Mesendoderm (in vitro differentiated cells): ENCODE measurements at regions not wholly inside any gene's neighbourhood (a gene's known extent, or its start where the extent isn't known, plus 50 kb on each side); places are given as distances from the start of the nearest gene placed in this dataset.
"Not testable (repeated sequence)": the region's sequence is repeated elsewhere in the genome, so short reads cannot be mapped to it uniquely, and the experiment has no call there.

ENCODE experiments used
- DNase-seq: peaks from one replicate; pipeline ENCODE4 v3.0.0; 2013
- H2AK5ac ChIP-seq: 2 replicates; pipeline ENCODE4 v1.6.1; 2013; ENCODE audit warnings: low read length, inconsistent platforms
- H2BK120ac ChIP-seq: 2 replicates; pipeline ENCODE4 v1.6.1; 2013; ENCODE audit warnings: low read depth, mild to moderate bottlenecking, low read length, moderate library complexity, mixed read lengths
- H2BK15ac ChIP-seq: replicated peaks from 2 replicates; pipeline ENCODE4 v1.6.1; 2013; ENCODE audit warnings: low read depth, mild to moderate bottlenecking, moderate library complexity
- H2BK5ac ChIP-seq: 2 replicates; pipeline ENCODE4 v1.6.1; 2013; ENCODE audit warnings: low read length, inconsistent platforms
- H3K18ac ChIP-seq: 2 replicates; pipeline ENCODE4 v1.6.1; 2013; ENCODE audit warnings: mild to moderate bottlenecking, low read length, mixed read lengths
- H3K23ac ChIP-seq: one replicate; pipeline ENCODE4 v1.6.1; 2013; ENCODE audit warnings: low read length
- H3K27ac ChIP-seq: 2 replicates; pipeline ENCODE4 v1.5.1; 2013; ENCODE audit warnings: low read depth, mild to moderate bottlenecking, inconsistent platforms, low read length, moderate library complexity
- H3K27me3 ChIP-seq: 2 replicates; pipeline ENCODE4 v1.6.1; 2013; ENCODE audit warnings: low read length, control low read depth, mild to moderate bottlenecking, inconsistent platforms; ENCODE audit not compliant: insufficient read depth, poor library complexity
- H3K36me3 ChIP-seq: 2 replicates; pipeline ENCODE4 v1.6.1; 2013; ENCODE audit warnings: low read length, inconsistent platforms; ENCODE audit not compliant: control insufficient read depth, insufficient read depth
- H3K4ac ChIP-seq: one replicate; pipeline ENCODE4 v1.6.1; 2013; ENCODE audit warnings: low read depth, mild to moderate bottlenecking, low read length, moderate library complexity
- H3K4me1 ChIP-seq: 2 replicates; pipeline ENCODE4 v1.6.1; 2013; ENCODE audit warnings: low read depth, low read length, inconsistent platforms; ENCODE audit not compliant: control insufficient read depth
- H3K4me2 ChIP-seq: 2 replicates; pipeline ENCODE4 v1.6.1; 2013; ENCODE audit warnings: low read length
- H3K4me3 ChIP-seq: 2 replicates; pipeline ENCODE4 v1.5.1; 2013; ENCODE audit warnings: mild to moderate bottlenecking, low read length
- H3K56ac ChIP-seq: one replicate; pipeline ENCODE4 v1.6.1; 2013; ENCODE audit warnings: low read length
- H3K79me1 ChIP-seq: 2 replicates; pipeline ENCODE4 v1.6.1; 2013; ENCODE audit warnings: low read length, inconsistent platforms
- H3K79me2 ChIP-seq: 2 replicates; pipeline ENCODE4 v1.6.1; 2013; ENCODE audit warnings: mild to moderate bottlenecking, low read length; ENCODE audit not compliant: control insufficient read depth, insufficient read depth
- H3K9ac ChIP-seq: 2 replicates; pipeline ENCODE4 v1.6.1; 2013; ENCODE audit warnings: low read length, inconsistent platforms
- H4K5ac ChIP-seq: one replicate; pipeline ENCODE4 v1.6.1; 2013; ENCODE audit warnings: low read length
- H4K8ac ChIP-seq: one replicate; pipeline ENCODE4 v1.6.1; 2013; ENCODE audit warnings: low read depth, mild to moderate bottlenecking, control low read depth, low read length, moderate library complexity
- WGBS: extraction: QIAGEN DNeasy Blood & Tissue Kit; methylation state at CpG from one replicate; pipeline ENCODE4 v1.1.7; 2013; ENCODE audit warnings: low lambda C conversion rate, missing lambda C conversion rate; ENCODE audit not compliant: insufficient coverage; ENCODE audit errors: extremely low coverage; 5-methylcytosine and 5-hydroxymethylcytosine counted together

GRCh38 chr5:25515525-25515924 is 870.7 kb upstream of the CDH10 start:
- Histone ChIP-seq H3K4me1 (no peaks in the 10 kb centered on the region), H3K4me2 (no peak overlapping the region), H3K36me3 (no peaks in the 10 kb centered on the region), H3K27ac (no peak overlapping the region), H4K8ac (no peak overlapping the region), H2BK120ac (no peak overlapping the region), H2BK5ac (no peak overlapping the region), H3K18ac (no peak overlapping the region), H3K9ac (no peak overlapping the region), H3K23ac (no peak overlapping the region), H3K79me1 (no peaks in the 10 kb centered on the region), H3K56ac (no peak overlapping the region), H3K27me3 (no peaks in the 10 kb centered on the region), H2BK15ac (no peak overlapping the region), H2AK5ac (no peak overlapping the region), H3K4ac (no peak overlapping the region), H3K4me3 (no peak overlapping the region), H3K79me2 (no peaks in the 10 kb centered on the region), H4K5ac (no peak overlapping the region)
- DNase-seq = peak; percentile 14
- no CpG with 5 or more reads among the region's 2 CpGs for WGBS

- H3K36me3 ChIP-seq, H4K5ac ChIP-seq, H2BK15ac ChIP-seq, H3K23ac ChIP-seq, H3K4me3 ChIP-seq, H2BK5ac ChIP-seq, H2BK120ac ChIP-seq, H4K8ac ChIP-seq, H3K4me2 ChIP-seq, DNase-seq, H3K56ac ChIP-seq, H3K27ac ChIP-seq, H3K79me2 ChIP-seq, H3K4ac ChIP-seq, H3K9ac ChIP-seq, H3K18ac ChIP-seq, H3K79me1 ChIP-seq, H3K27me3 ChIP-seq, H3K4me1 ChIP-seq, H2AK5ac ChIP-seq: not testable (repeated sequence)
- no CpG with 5 or more reads among the region's 2 CpGs for WGBS
Observed at GRCh38 chr5:25510692-25511091, 865.9 kb upstream of the CDH10 start.

GRCh38 chr5:25508011-25508410 is 863.2 kb upstream of the CDH10 start:
- H3K23ac ChIP-seq, H4K8ac ChIP-seq, H3K4me3 ChIP-seq, H3K36me3 ChIP-seq, H3K18ac ChIP-seq, H3K27ac ChIP-seq, H3K9ac ChIP-seq, H2BK15ac ChIP-seq, H4K5ac ChIP-seq, H2AK5ac ChIP-seq, H3K27me3 ChIP-seq, H2BK5ac ChIP-seq, H3K79me1 ChIP-seq, H3K4me1 ChIP-seq, H3K79me2 ChIP-seq, H3K4me2 ChIP-seq, H3K56ac ChIP-seq, H3K4ac ChIP-seq, DNase-seq, H2BK120ac ChIP-seq: not testable (repeated sequence)
- no CpG with 5 or more reads among the region's 4 CpGs for WGBS

GRCh38 chr5:25500635-25501034 is 855.9 kb upstream of the CDH10 start:
- DNase-seq = peak; percentile 17
- Histone ChIP-seq H3K27ac (no peak overlapping the region), H3K79me1 (no peaks in the 10 kb centered on the region)

GRCh38 chr5:25489834-25490538 is 845.2 kb upstream of the CDH10 start:
- Histone ChIP-seq H2BK15ac (no peak overlapping the region), H3K27me3 (no peaks in the 10 kb centered on the region), H3K4ac (no peak overlapping the region)

More at GRCh38 chr5:25500635-25501034, 855.9 kb upstream of the CDH10 start:
- Histone ChIP-seq H4K5ac (no peak overlapping the region), H3K56ac (no peak overlapping the region), H2BK15ac (no peak overlapping the region), H3K4me3 (no peak overlapping the region), H3K23ac (no peak overlapping the region), H2BK120ac (no peak overlapping the region), H2AK5ac (no peak overlapping the region), H3K4me1 (no peaks in the 10 kb centered on the region), H3K18ac (no peak overlapping the region), H3K4ac (no peak overlapping the region), H3K27me3 (no peaks in the 10 kb centered on the region), H3K4me2 (no peak overlapping the region), H4K8ac (no peak overlapping the region), H3K36me3 (no peaks in the 10 kb centered on the region), H3K79me2 (no peaks in the 10 kb centered on the region), H3K9ac (no peak overlapping the region), H2BK5ac (no peak overlapping the region)
- WGBS = no CpG with 5 or more reads among the region's 1 CpG

GRCh38 chr5:25488119-25488518 is 843.3 kb upstream of the CDH10 start:
- H2BK120ac ChIP-seq = no peak overlapping the region
- no peak overlapping the region for H3K4me3 ChIP-seq
- no CpG with 5 or more reads among the region's 1 CpG for WGBS
- no peaks in the 10 kb centered on the region for H3K79me2 ChIP-seq
- no peak overlapping the region for H4K8ac ChIP-seq
- no peak for DNase-seq
- no peak overlapping the region for H3K23ac ChIP-seq
- H2BK15ac ChIP-seq = no peak overlapping the region
- no peak overlapping the region for H3K56ac ChIP-seq
- no peak overlapping the region for H3K18ac ChIP-seq
- H2BK5ac ChIP-seq = no peak overlapping the region
- H3K4me1 ChIP-seq = no peaks in the 10 kb centered on the region
- H3K9ac ChIP-seq = no peak overlapping the region
- no peaks in the 10 kb centered on the region for H3K79me1 ChIP-seq
- H2AK5ac ChIP-seq = no peak overlapping the region
- H3K4ac ChIP-seq = no peak overlapping the region
- H3K36me3 ChIP-seq = no peaks in the 10 kb centered on the region
- no peak overlapping the region for H4K5ac ChIP-seq
- H3K4me2 ChIP-seq = no peak overlapping the region
- H3K27ac ChIP-seq = no peak overlapping the region
- H3K27me3 ChIP-seq = no peaks in the 10 kb centered on the region

More at GRCh38 chr5:25489834-25490538, 845.2 kb upstream of the CDH10 start:
- DNase-seq = peak; percentile 10
- H3K79me1 ChIP-seq = no peaks in the 10 kb centered on the region
- no peak overlapping the region for H3K23ac ChIP-seq
- no peak overlapping the region for H3K27ac ChIP-seq
- no peaks in the 10 kb centered on the region for H3K79me2 ChIP-seq
- no CpG with 5 or more reads among the region's 6 CpGs for WGBS
- H3K4me1 ChIP-seq = no peaks in the 10 kb centered on the region
- H4K5ac ChIP-seq = no peak overlapping the region
- H2BK120ac ChIP-seq = no peak overlapping the region
- no peak overlapping the region for H3K4me3 ChIP-seq
- H4K8ac ChIP-seq = no peak overlapping the region
- no peak overlapping the region for H3K56ac ChIP-seq
- no peak overlapping the region for H3K9ac ChIP-seq
- H3K18ac ChIP-seq = no peak overlapping the region
- H3K36me3 ChIP-seq = no peaks in the 10 kb centered on the region
- H2AK5ac ChIP-seq = no peak overlapping the region
- H3K4me2 ChIP-seq = no peak overlapping the region
- H2BK5ac ChIP-seq = no peak overlapping the region
